ENCODE measurements at regions not wholly inside any gene's neighbourhood (a gene's known extent, or its start where the extent isn't known, plus 50 kb on each side); places are given as distances from the start of the nearest gene placed in this dataset.
"Not testable (repeated sequence)": the region's sequence is repeated elsewhere in the genome, so short reads cannot be mapped to it uniquely, and the experiment has no call there.

- H3K4me1 ChIP-seq (ENCODE audit: control insufficient read depth, insufficient read depth, low read length); H3K9ac ChIP-seq (ENCODE audit: low read length); H3K4me3 ChIP-seq (ENCODE audit: low read length); H3K9me3 ChIP-seq (ENCODE audit: control insufficient read depth, low read length); H3K36me3 ChIP-seq (ENCODE audit: control insufficient read depth, insufficient read depth, low read length, severe bottlenecking); DNase-seq (ENCODE audit: low read depth); H3K27me3 ChIP-seq (replicated peaks; ENCODE audit: control insufficient read depth, insufficient read depth, low read length): not testable (repeated sequence)
Measured at GRCh38 chrX:84267432-84267831, 79.4 kb upstream of the RPS6KA6 start.

GRCh38 chrX:84259868-84260267, 71.9 kb upstream of the RPS6KA6 start:
- DNase-seq (ENCODE audit: low read depth), result no peak

GRCh38 chrX:84258708-84259107, 70.7 kb upstream of the RPS6KA6 start:
- DNase-seq (ENCODE audit: low read depth), result no peak
- Histone ChIP-seq H3K9me3 (ENCODE audit: control insufficient read depth, low read length) (no peaks in the 10 kb centered on the region), H3K27me3 (replicated peaks; ENCODE audit: control insufficient read depth, insufficient read depth, low read length) (no peaks in the 10 kb centered on the region), H3K4me3 (ENCODE audit: low read length) (no peak overlapping the region), H3K4me1 (ENCODE audit: control insufficient read depth, insufficient read depth, low read length) (no peaks in the 10 kb centered on the region), H3K9ac (ENCODE audit: low read length) (no peak overlapping the region), H3K36me3 (ENCODE audit: control insufficient read depth, insufficient read depth, low read length, severe bottlenecking) (no peaks in the 10 kb centered on the region)

More at GRCh38 chrX:84259868-84260267, 71.9 kb upstream of the RPS6KA6 start:
- H3K27me3 ChIP-seq (replicated peaks; ENCODE audit: control insufficient read depth, insufficient read depth, low read length), result no peaks in the 10 kb centered on the region
- no peaks in the 10 kb centered on the region for H3K36me3 ChIP-seq (ENCODE audit: control insufficient read depth, insufficient read depth, low read length, severe bottlenecking)
- H3K4me1 ChIP-seq (ENCODE audit: control insufficient read depth, insufficient read depth, low read length), result no peaks in the 10 kb centered on the region
- no peak overlapping the region for H3K9ac ChIP-seq (ENCODE audit: low read length)
- H3K4me3 ChIP-seq (ENCODE audit: low read length), result no peak overlapping the region
- no peaks in the 10 kb centered on the region for H3K9me3 ChIP-seq (ENCODE audit: control insufficient read depth, low read length)

- Histone ChIP-seq H3K36me3 (ENCODE audit: control insufficient read depth, insufficient read depth, low read length, severe bottlenecking) (no peaks in the 10 kb centered on the region), H3K27me3 (replicated peaks; ENCODE audit: control insufficient read depth, insufficient read depth, low read length) (peaks cover 3% of the 10 kb centered on the region), H3K4me1 (ENCODE audit: control insufficient read depth, insufficient read depth, low read length) (no peaks in the 10 kb centered on the region), H3K9ac (ENCODE audit: low read length) (no peak overlapping the region), H3K4me3 (ENCODE audit: low read length) (no peak overlapping the region), H3K9me3 (ENCODE audit: control insufficient read depth, low read length) (no peaks in the 10 kb centered on the region)
- peak; percentile 25 for DNase-seq (ENCODE audit: low read depth)
Measured at GRCh38 chrX:84248226-84248625, 60.2 kb upstream of the RPS6KA6 start.

GRCh38 chrX:84240848-84241565, 53.0 kb upstream of the RPS6KA6 start:
- Histone ChIP-seq H3K4me3 (ENCODE audit: low read length) (no peak overlapping the region), H3K27me3 (replicated peaks; ENCODE audit: control insufficient read depth, insufficient read depth, low read length) (peaks cover 19% of the 10 kb centered on the region), H3K4me1 (ENCODE audit: control insufficient read depth, insufficient read depth, low read length) (no peaks in the 10 kb centered on the region), H3K36me3 (ENCODE audit: control insufficient read depth, insufficient read depth, low read length, severe bottlenecking) (no peaks in the 10 kb centered on the region), H3K9ac (ENCODE audit: low read length) (no peak overlapping the region), H3K9me3 (ENCODE audit: control insufficient read depth, low read length) (no peaks in the 10 kb centered on the region)
- no peak for DNase-seq (ENCODE audit: low read depth)

Measured in adipocyte (in vitro differentiated cells).